Endodermal cell (in vitro differentiated cells): ENCODE measurements at regions not wholly inside any gene's neighbourhood (a gene's known extent, or its start where the extent isn't known, plus 50 kb on each side); places are given as distances from the start of the nearest gene placed in this dataset.

Experiments used
- DNase-seq: peaks from one replicate; pipeline ENCODE4 v3.0.0-alpha.2; 2017
- H3K27ac ChIP-seq: 2 replicates; pipeline ENCODE4 v1.5.1; 2013; ENCODE audit warnings: mild to moderate bottlenecking, low read depth, low read length, moderate library complexity
- H3K27me3 ChIP-seq: 2 replicates; pipeline ENCODE4 v1.6.1; 2013; ENCODE audit warnings: mild to moderate bottlenecking, low read length, moderate library complexity; ENCODE audit not compliant: insufficient read depth, control insufficient read depth, poor library complexity, severe bottlenecking
- H3K36me3 ChIP-seq: 2 replicates; pipeline ENCODE4 v1.7.0; 2013; ENCODE audit warnings: mild to moderate bottlenecking, low read length, moderate library complexity; ENCODE audit not compliant: control insufficient read depth, insufficient read depth
- H3K4me1 ChIP-seq: one replicate; pipeline ENCODE4 v1.7.0; 2013; ENCODE audit warnings: low read length; ENCODE audit not compliant: control insufficient read depth, insufficient read depth
- H3K4me3 ChIP-seq: 2 replicates; pipeline ENCODE4 v1.5.1; 2013; ENCODE audit warnings: mild to moderate bottlenecking, low read length, moderate library complexity
- H3K9ac ChIP-seq: 2 replicates; pipeline ENCODE4 v1.6.1; 2013; ENCODE audit warnings: mild to moderate bottlenecking, low read length, moderate library complexity; ENCODE audit not compliant: poor library complexity, severe bottlenecking; ENCODE audit errors: extremely low read depth
- H3K9me3 ChIP-seq: 2 replicates; pipeline ENCODE4 v1.6.1; 2013; ENCODE audit warnings: mild to moderate bottlenecking, low read length, moderate library complexity; ENCODE audit not compliant: control insufficient read depth
- H3K27ac Mint-ChIP-seq: 2 replicates; pipeline ENCODE4 v1.8.0; 2020; ENCODE audit warnings: mixed read lengths
- H3K27me3 Mint-ChIP-seq: 2 replicates; pipeline ENCODE4 v1.8.0; 2021; ENCODE audit warnings: mild to moderate bottlenecking, mixed read lengths; ENCODE audit not compliant: insufficient read depth
- H3K36me3 Mint-ChIP-seq: 2 replicates; pipeline ENCODE4 v1.8.0; 2020; ENCODE audit warnings: low read depth, mixed read lengths
- H3K4me1 Mint-ChIP-seq: 2 replicates; pipeline ENCODE4 v1.8.0; 2020; ENCODE audit warnings: mixed read lengths
- H3K4me3 Mint-ChIP-seq: 2 replicates; pipeline ENCODE4 v1.8.0; 2020; ENCODE audit warnings: mild to moderate bottlenecking, moderate library complexity, mixed read lengths
- H3K9me3 Mint-ChIP-seq: 2 replicates; pipeline ENCODE4 v1.8.0; 2020; ENCODE audit warnings: mild to moderate bottlenecking, mixed read lengths
- CTCF ChIP-seq: fragments of 200-600 bp; sonication (generic); conservative IDR thresholded peaks from 2 replicates; pipeline ENCODE4 v1.5.0; 2021; ENCODE audit warnings: antibody characterized with exemption, mild to moderate bottlenecking
- whole genome bisulfite sequencing, 2 experiments: methylation state at CpG; one replicate each; pipeline versions ENCODE4 v1.1.5 to v1.1.7; 2013; ENCODE audit warnings: missing lambda C conversion rate in 2 of 2, mixed read lengths in 1 of 2; ENCODE audit not compliant: insufficient coverage in 1 of 2, insufficient read length in 1 of 2; 5-methylcytosine and 5-hydroxymethylcytosine counted together

GRCh38 chr4:19126903-19127302 lies 1105.3 kb upstream of the LCORL start:
- no peaks in the 10 kb centered on the region for H3K9me3 Mint-ChIP-seq

GRCh38 chr4:19123681-19124080 lies 1102.1 kb upstream of the LCORL start:
- no peak overlapping the region for H3K4me3 Mint-ChIP-seq
- no peak overlapping the region for H3K9ac ChIP-seq
- no peak overlapping the region for H3K27ac ChIP-seq
- no peaks in the 10 kb centered on the region for H3K36me3 Mint-ChIP-seq
- no peak overlapping the region for H3K27ac Mint-ChIP-seq
- no peaks in the 10 kb centered on the region for H3K9me3 ChIP-seq
- 85 to 88% methylated on average over 2 to 4 of the region's 4 CpGs for WGBS, 2 experiments
- H3K36me3 ChIP-seq = no peaks in the 10 kb centered on the region
- no peaks in the 10 kb centered on the region for H3K4me1 ChIP-seq
- no peaks in the 10 kb centered on the region for H3K27me3 ChIP-seq
- TF ChIP-seq CTCF = no peak
- no peaks in the 10 kb centered on the region for H3K27me3 Mint-ChIP-seq
- no peak overlapping the region for H3K4me3 ChIP-seq
- no peaks in the 10 kb centered on the region for H3K9me3 Mint-ChIP-seq
- H3K4me1 Mint-ChIP-seq = no peaks in the 10 kb centered on the region
- no peak for DNase-seq

More at GRCh38 chr4:19126903-19127302, 1105.3 kb upstream of the LCORL start:
- Histone ChIP-seq H3K36me3 (no peaks in the 10 kb centered on the region), H3K27me3 (no peaks in the 10 kb centered on the region), H3K4me3 (no peak overlapping the region), H3K4me1 (no peaks in the 10 kb centered on the region), H3K9ac (no peak overlapping the region), H3K27ac (no peak overlapping the region), H3K9me3 (no peaks in the 10 kb centered on the region)
- Mint-ChIP-seq H3K27me3 (no peaks in the 10 kb centered on the region), H3K4me3 (no peak overlapping the region), H3K27ac (no peak overlapping the region), H3K4me1 (no peaks in the 10 kb centered on the region), H3K36me3 (no peaks in the 10 kb centered on the region)
- no peak for DNase-seq
- 82 to 83% methylated on average over 3 to 4 of the region's 4 CpGs for WGBS, 2 experiments
- TF ChIP-seq CTCF = no peak

GRCh38 chr4:19119904-19120560 lies 1098.5 kb upstream of the LCORL start:
- no peaks in the 10 kb centered on the region for H3K27me3 ChIP-seq
- TF ChIP-seq CTCF = no peak
- H3K4me3 ChIP-seq = no peak overlapping the region
- H3K9me3 ChIP-seq = no peaks in the 10 kb centered on the region
- no peaks in the 10 kb centered on the region for H3K4me1 ChIP-seq
- H3K9ac ChIP-seq = no peak overlapping the region
- no peaks in the 10 kb centered on the region for H3K36me3 ChIP-seq
- DNase-seq = no peak
- no peaks in the 10 kb centered on the region for H3K27me3 Mint-ChIP-seq
- no peaks in the 10 kb centered on the region for H3K36me3 Mint-ChIP-seq
- no peak overlapping the region for H3K27ac ChIP-seq
- H3K27ac Mint-ChIP-seq = no peak overlapping the region
- H3K4me3 Mint-ChIP-seq = no peak overlapping the region
- no peaks in the 10 kb centered on the region for H3K4me1 Mint-ChIP-seq
- WGBS, 2 experiments = 91 to 100% methylated on average over 1 to 3 of the region's 3 CpGs
- H3K9me3 Mint-ChIP-seq = no peaks in the 10 kb centered on the region
